Retinal pigment epithelial cell (primary cell): ENCODE measurements at regions not wholly inside any gene's neighbourhood (a gene's known extent, or its start where the extent isn't known, plus 50 kb on each side); places are given as distances from the start of the nearest gene placed in this dataset.

Experiments
- DNase-seq: peaks from one replicate; pipeline ENCODE4 v3.0.0-alpha.2; 2010; ENCODE audit warnings: low read depth
- H3K4me3 ChIP-seq: 2 replicates; pipeline ENCODE4 v1.5.1; 2011; ENCODE audit warnings: mild to moderate bottlenecking, low read length, control low read depth, moderate library complexity
- CTCF ChIP-seq: conservative IDR thresholded peaks from 2 replicates; pipeline ENCODE4 v1.5.1; 2011; ENCODE audit warnings: low read depth, low read length, control low read depth, inconsistent platforms

GRCh38 chr3:72223116-72223515, 438.2 kb upstream of the PROK2 start:
- TF ChIP-seq CTCF, result no peak
- DNase-seq, result no peak
- H3K4me3 ChIP-seq, result no peak overlapping the region

- DNase-seq, result no peak
- H3K4me3 ChIP-seq, result no peak overlapping the region
- no peak for TF ChIP-seq CTCF
Measured at GRCh38 chr3:72222410-72222809, 437.5 kb upstream of the PROK2 start.

GRCh38 chr3:72220946-72221345, 436.0 kb upstream of the PROK2 start:
- TF ChIP-seq CTCF, result no peak
- no peak overlapping the region for H3K4me3 ChIP-seq
- DNase-seq, result no peak

GRCh38 chr3:72219752-72220151, 434.8 kb upstream of the PROK2 start:
- DNase-seq, result no peak
- H3K4me3 ChIP-seq, result no peak overlapping the region
- TF ChIP-seq CTCF, result no peak

GRCh38 chr3:72217570-72217969, 432.6 kb upstream of the PROK2 start:
- DNase-seq, result no peak
- H3K4me3 ChIP-seq, result no peak overlapping the region
- no peak for TF ChIP-seq CTCF

- no peak for DNase-seq
- H3K4me3 ChIP-seq, result no peak overlapping the region
Measured at GRCh38 chr3:72214066-72214951, 429.4 kb upstream of the PROK2 start.

More at GRCh38 chr3:72214066-72214951, 429.4 kb upstream of the PROK2 start:
- no peak for TF ChIP-seq CTCF
